GM23338 (cell line): ENCODE measurements at regions not wholly inside any gene's neighbourhood (a gene's known extent, or its start where the extent isn't known, plus 50 kb on each side); places are given as distances from the start of the nearest gene placed in this dataset.

ENCODE experiments used
- CTCF ChIP-seq, 2 experiments: fragments of 200-600 bp in 1 of 2; sonication (generic) in 1 of 2; conservative IDR thresholded peaks; 2 replicates each; pipeline versions ENCODE4 v1.5.1 to v1.6.1; 2016 to 2017; ENCODE audit warnings: antibody characterized with exemption in 2 of 2, low read depth in 2 of 2, mild to moderate bottlenecking in 2 of 2, moderate library complexity in 1 of 2
- REST ChIP-seq: IDR thresholded peaks from one replicate; pipeline ENCODE4 v1.6.1; 2018; ENCODE audit warnings: antibody characterized with exemption; ENCODE audit not compliant: unreplicated experiment

GRCh38 chr2:21782866-21783265 lies 659.1 kb downstream of the TDRD15 start:
- TF ChIP-seq CTCF (conservative IDR thresholded peaks at IDR 0.05; ENCODE audit: low read depth in 2 of 2) (no peak), REST (no peak)
